Endothelial cell of umbilical vein (primary cell): ENCODE measurements at regions not wholly inside any gene's neighbourhood (a gene's known extent, or its start where the extent isn't known, plus 50 kb on each side); places are given as distances from the start of the nearest gene placed in this dataset.

Experiments used
- EZH2 ChIP-seq: IDR thresholded peaks from 2 replicates; pipeline ENCODE4 v1.6.1; 2012; ENCODE audit warnings: borderline replicate concordance, low read depth, mild to moderate bottlenecking, moderate library complexity, low read length, inconsistent platforms; ENCODE audit not compliant: severe bottlenecking
- FOS ChIP-seq: IDR thresholded peaks from 2 replicates; pipeline ENCODE4 v1.6.1; 2011; ENCODE audit warnings: mild to moderate bottlenecking, low read length, moderate library complexity, borderline replicate concordance; ENCODE audit not compliant: insufficient read depth
- MYC ChIP-seq: IDR thresholded peaks from one replicate; pipeline ENCODE4 v1.6.1; 2011; ENCODE audit warnings: mild to moderate bottlenecking, low read depth, low read length
- POLR2A ChIP-seq: IDR thresholded peaks from 2 replicates; pipeline ENCODE4 v1.6.1; 2012; ENCODE audit warnings: low read depth, mild to moderate bottlenecking, control low read depth, low read length
- POLR2AphosphoS5 ChIP-seq: IDR thresholded peaks from 2 replicates; pipeline ENCODE4 v1.6.1; 2012; ENCODE audit warnings: low read depth, mild to moderate bottlenecking, control low read depth, low read length, moderate library complexity; ENCODE audit not compliant: insufficient read depth
- TF ChIP-seq, protein P1 (sequence below), 2 donors: IDR thresholded peaks; 1 replicate in 1 of 2; 2 replicates in 1 of 2; pipeline ENCODE4 v1.5.1; 2011; ENCODE audit warnings: low read length in 2 of 2, mild to moderate bottlenecking in 2 of 2, moderate library complexity in 2 of 2, control low read depth in 1 of 2, inconsistent platforms in 1 of 2, low read depth in 1 of 2; ENCODE audit not compliant: insufficient read depth in 1 of 2; ENCODE audit errors: extremely low read depth in 1 of 2

- TF ChIP-seq, protein P1, sequence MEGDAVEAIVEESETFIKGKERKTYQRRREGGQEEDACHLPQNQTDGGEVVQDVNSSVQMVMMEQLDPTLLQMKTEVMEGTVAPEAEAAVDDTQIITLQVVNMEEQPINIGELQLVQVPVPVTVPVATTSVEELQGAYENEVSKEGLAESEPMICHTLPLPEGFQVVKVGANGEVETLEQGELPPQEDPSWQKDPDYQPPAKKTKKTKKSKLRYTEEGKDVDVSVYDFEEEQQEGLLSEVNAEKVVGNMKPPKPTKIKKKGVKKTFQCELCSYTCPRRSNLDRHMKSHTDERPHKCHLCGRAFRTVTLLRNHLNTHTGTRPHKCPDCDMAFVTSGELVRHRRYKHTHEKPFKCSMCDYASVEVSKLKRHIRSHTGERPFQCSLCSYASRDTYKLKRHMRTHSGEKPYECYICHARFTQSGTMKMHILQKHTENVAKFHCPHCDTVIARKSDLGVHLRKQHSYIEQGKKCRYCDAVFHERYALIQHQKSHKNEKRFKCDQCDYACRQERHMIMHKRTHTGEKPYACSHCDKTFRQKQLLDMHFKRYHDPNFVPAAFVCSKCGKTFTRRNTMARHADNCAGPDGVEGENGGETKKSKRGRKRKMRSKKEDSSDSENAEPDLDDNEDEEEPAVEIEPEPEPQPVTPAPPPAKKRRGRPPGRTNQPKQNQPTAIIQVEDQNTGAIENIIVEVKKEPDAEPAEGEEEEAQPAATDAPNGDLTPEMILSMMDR (IDR thresholded peaks at IDR 0.05; ENCODE audit: extremely low read depth in 1 of 2, insufficient read depth in 1 of 2, low read depth in 1 of 2, low read length in 2 of 2) = no peak
- TF ChIP-seq POLR2A (no peak), POLR2AphosphoS5 (no peak), EZH2 (no peak), FOS (no peak), MYC (no peak)
Observed at GRCh38 chr18:10121028-10121427, 207.2 kb downstream of the VAPA start.
